OCI-LY3 (cell line): ENCODE measurements at regions not wholly inside any gene's neighbourhood (a gene's known extent, or its start where the extent isn't known, plus 50 kb on each side); places are given as distances from the start of the nearest gene placed in this dataset.

Experiments
- H2AFZ ChIP-seq: fragments of 200-600, 300-600 bp; shearing (Covaris generic); 2 replicates; pipeline ENCODE4 v1.6.0; 2014; ENCODE audit warnings: antibody characterized with exemption, low read depth, low read length
- H3K27ac ChIP-seq: fragments of 200-600, 300-600 bp; sonication (generic); 2 replicates; pipeline ENCODE4 v1.5.1; 2014; ENCODE audit warnings: mild to moderate bottlenecking, low read length, moderate library complexity, mixed read lengths
- H3K27me3 ChIP-seq: fragments of 200-600, 300-600 bp; sonication (generic); 2 replicates; pipeline ENCODE4 v1.6.1; 2014; ENCODE audit warnings: low read depth, low read length, mixed read lengths
- H3K36me3 ChIP-seq: fragments of 200-600, 300-600 bp; sonication (generic); replicated peaks from 2 replicates; pipeline ENCODE3; 2014; ENCODE audit warnings: low read depth, low read length, mixed read lengths
- H3K4me1 ChIP-seq: fragments of 300-600, 200-600 bp; sonication (generic); 2 replicates; pipeline ENCODE4 v1.6.1; 2014; ENCODE audit warnings: low read length, mixed read lengths
- H3K4me2 ChIP-seq: fragments of 200-600, 300-600 bp; sonication (generic); 2 replicates; pipeline ENCODE4 v1.6.1; 2014; ENCODE audit warnings: low read length, mixed read lengths
- H3K4me3 ChIP-seq: fragments of 300-600, 200-600 bp; sonication (generic); 2 replicates; pipeline ENCODE4 v1.5.1; 2014; ENCODE audit warnings: antibody characterized with exemption, mild to moderate bottlenecking, low read length, moderate library complexity
- H3K79me2 ChIP-seq: fragments of 300-600, 200-600 bp; shearing (Covaris generic); 2 replicates; pipeline ENCODE4 v1.6.1; 2014; ENCODE audit warnings: mild to moderate bottlenecking, low read length, mixed read lengths
- H3K9ac ChIP-seq: fragments of 300-600, 200-600 bp; shearing (Covaris generic); 2 replicates; pipeline ENCODE4 v1.6.0; 2014; ENCODE audit warnings: mild to moderate bottlenecking, low read length, moderate library complexity
- H3K9me3 ChIP-seq: fragments of 200-600, 300-600 bp; shearing (Covaris generic); 2 replicates; pipeline ENCODE4 v1.6.1; 2014; ENCODE audit warnings: low read length, mixed read lengths; ENCODE audit not compliant: insufficient read depth
- H4K20me1 ChIP-seq: fragments of 200-600, 300-600 bp; sonication (generic); 2 replicates; pipeline ENCODE4 v1.6.1; 2016; ENCODE audit warnings: low read length, mixed read lengths; ENCODE audit not compliant: insufficient read depth
- EZH2phosphoT487 ChIP-seq: fragments of 200-600 bp; shearing (Covaris generic); IDR thresholded peaks from 2 replicates; pipeline ENCODE4 v1.6.1; 2018; ENCODE audit warnings: antibody characterized with exemption, mixed run types, low read depth
- TF ChIP-seq, protein P1 (sequence below): fragments of 200-600, 300-600 bp; sonication (generic); IDR thresholded peaks from 2 replicates; pipeline ENCODE4 v1.5.1; 2014; ENCODE audit warnings: antibody characterized with exemption, low read length, low read depth

DNA sequence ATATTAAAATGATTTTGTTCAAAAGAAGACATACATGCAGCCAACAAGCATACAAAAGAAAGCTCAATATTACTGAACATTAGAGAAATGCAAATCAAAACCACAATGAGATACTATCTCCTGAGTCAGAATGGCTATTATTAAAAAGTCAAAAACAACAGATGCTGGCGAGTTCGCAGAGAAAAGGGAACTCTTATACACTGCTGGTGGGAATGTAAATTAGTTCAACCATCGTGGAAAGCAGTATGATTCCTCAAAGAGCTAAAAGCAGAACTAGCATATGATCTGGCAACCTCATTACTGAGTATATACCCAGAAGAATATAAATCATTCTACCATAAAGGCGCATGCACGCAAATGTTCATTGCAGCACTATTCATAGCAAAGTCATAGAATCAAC lies 126.0 kb upstream of the HMCN1 start:
- Histone ChIP-seq H3K9ac (no peak overlapping the region), H3K4me3 (no peak overlapping the region), H3K4me2 (peak overlapping the region; percentile 33), H3K27me3 (no peaks in the 10 kb centered on the region), H3K36me3 (peaks cover 15% of the 10 kb centered on the region), H3K79me2 (peaks cover 13% of the 10 kb centered on the region), H4K20me1 (no peaks in the 10 kb centered on the region), H3K27ac (peak overlapping the region; percentile 86), H2AFZ (no peak overlapping the region), H3K4me1 (peaks cover 80% of the 10 kb centered on the region), H3K9me3 (0 out of 2 replicates have a peak, but pooled peaks cover 6% of the 10 kb centered on the region)
- TF ChIP-seq EZH2phosphoT487, result no peak; the same call in 1 of the 2 replicates
- TF ChIP-seq, protein P1, sequence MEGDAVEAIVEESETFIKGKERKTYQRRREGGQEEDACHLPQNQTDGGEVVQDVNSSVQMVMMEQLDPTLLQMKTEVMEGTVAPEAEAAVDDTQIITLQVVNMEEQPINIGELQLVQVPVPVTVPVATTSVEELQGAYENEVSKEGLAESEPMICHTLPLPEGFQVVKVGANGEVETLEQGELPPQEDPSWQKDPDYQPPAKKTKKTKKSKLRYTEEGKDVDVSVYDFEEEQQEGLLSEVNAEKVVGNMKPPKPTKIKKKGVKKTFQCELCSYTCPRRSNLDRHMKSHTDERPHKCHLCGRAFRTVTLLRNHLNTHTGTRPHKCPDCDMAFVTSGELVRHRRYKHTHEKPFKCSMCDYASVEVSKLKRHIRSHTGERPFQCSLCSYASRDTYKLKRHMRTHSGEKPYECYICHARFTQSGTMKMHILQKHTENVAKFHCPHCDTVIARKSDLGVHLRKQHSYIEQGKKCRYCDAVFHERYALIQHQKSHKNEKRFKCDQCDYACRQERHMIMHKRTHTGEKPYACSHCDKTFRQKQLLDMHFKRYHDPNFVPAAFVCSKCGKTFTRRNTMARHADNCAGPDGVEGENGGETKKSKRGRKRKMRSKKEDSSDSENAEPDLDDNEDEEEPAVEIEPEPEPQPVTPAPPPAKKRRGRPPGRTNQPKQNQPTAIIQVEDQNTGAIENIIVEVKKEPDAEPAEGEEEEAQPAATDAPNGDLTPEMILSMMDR, result no peak

DNA sequence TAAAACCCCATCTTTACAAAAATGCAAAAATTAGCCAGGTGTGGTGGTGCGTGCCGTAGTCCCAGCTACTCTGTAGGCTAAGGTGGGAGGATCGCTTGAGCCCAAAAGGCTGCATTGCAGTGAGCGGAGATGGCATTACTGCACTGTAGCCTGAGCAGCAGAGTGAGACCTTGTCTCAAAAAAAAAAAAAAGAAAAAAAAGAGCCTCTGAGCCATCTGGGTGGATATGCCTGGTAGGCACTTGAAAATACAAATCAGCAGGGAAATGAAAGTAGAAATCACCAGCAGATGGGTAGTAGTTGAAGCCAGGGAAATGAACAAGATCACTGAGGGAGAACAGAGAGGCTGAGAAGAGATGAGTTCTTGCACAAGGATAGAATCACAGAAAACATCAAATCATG lies 131.0 kb upstream of the HMCN1 start:
- no peaks in the 10 kb centered on the region for H3K27me3 ChIP-seq
- peak overlapping the region; percentile 96 for H3K27ac ChIP-seq
- peaks cover 25% of the 10 kb centered on the region for H3K79me2 ChIP-seq
- peaks cover 97% of the 10 kb centered on the region for H3K4me1 ChIP-seq
- no peaks in the 10 kb centered on the region for H3K36me3 ChIP-seq
- H3K4me2 ChIP-seq, result peak overlapping the region; percentile 71
- no peaks in the 10 kb centered on the region for H3K9me3 ChIP-seq
- H4K20me1 ChIP-seq, result no peaks in the 10 kb centered on the region
- H3K9ac ChIP-seq, result peak overlapping the region; percentile 85
- no peak overlapping the region for H2AFZ ChIP-seq
- peak overlapping the region; percentile 37 for H3K4me3 ChIP-seq
- TF ChIP-seq, protein P1, result no peak
- TF ChIP-seq EZH2phosphoT487, result no peak

DNA sequence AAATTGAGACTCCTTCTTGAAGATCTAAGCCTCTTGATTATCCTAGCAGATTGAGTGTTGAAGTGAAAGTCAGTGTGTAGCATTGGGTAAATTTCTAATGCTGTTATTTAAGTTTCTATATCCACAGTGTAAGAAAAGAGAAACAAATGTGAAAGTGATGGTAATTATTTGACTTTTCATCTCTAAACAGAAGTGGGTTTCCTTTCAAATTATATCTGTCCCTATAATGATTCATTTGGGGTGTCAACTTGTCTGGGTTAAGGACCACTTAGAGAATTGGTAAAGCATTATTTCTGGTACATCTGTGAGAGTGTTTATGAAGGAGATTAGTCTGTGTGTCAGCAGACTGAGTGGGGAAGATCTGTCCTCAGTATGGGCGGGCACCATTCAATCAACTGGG lies 133.0 kb upstream of the HMCN1 start:
- H3K4me1 ChIP-seq, result peaks cover 98% of the 10 kb centered on the region
- no peaks in the 10 kb centered on the region for H3K36me3 ChIP-seq
- peaks cover 27% of the 10 kb centered on the region for H3K79me2 ChIP-seq
- H2AFZ ChIP-seq, result no peak overlapping the region
- no peaks in the 10 kb centered on the region for H4K20me1 ChIP-seq
- H3K27me3 ChIP-seq, result no peaks in the 10 kb centered on the region
- no peaks in the 10 kb centered on the region for H3K9me3 ChIP-seq
- H3K9ac ChIP-seq, result peak overlapping the region; percentile 84
- H3K27ac ChIP-seq, result peak overlapping the region; percentile 96
- TF ChIP-seq, protein P1, result no peak
- TF ChIP-seq EZH2phosphoT487, result no peak
- H3K4me3 ChIP-seq, result peak overlapping the region; percentile 37
- peak overlapping the region; percentile 71 for H3K4me2 ChIP-seq

DNA sequence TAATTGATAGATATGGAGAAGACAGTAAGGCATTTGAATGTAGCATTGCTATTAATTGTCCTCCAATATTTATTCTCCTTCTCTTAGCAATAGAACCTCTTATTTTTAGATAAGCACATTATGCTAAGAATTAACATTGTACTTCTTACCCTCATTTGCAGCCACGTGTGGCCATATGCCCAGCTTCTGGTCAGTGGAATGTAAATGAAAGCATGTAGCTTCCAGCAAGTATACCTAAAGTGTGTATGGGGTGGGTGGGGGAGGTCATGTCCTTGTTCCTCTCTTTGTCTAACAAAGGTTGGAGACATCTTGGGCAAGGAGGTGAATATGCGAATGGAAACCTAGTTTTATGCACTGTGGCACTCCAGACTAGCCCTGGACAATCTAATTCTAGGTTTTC lies 133.6 kb upstream of the HMCN1 start:
- H3K9ac ChIP-seq, result peak overlapping the region; percentile 84
- peak overlapping the region; percentile 96 for H3K27ac ChIP-seq
- TF ChIP-seq, protein P1, result no peak
- TF ChIP-seq EZH2phosphoT487, result no peak
- H3K36me3 ChIP-seq, result no peaks in the 10 kb centered on the region
- H3K4me2 ChIP-seq, result peak overlapping the region; percentile 71
- peak overlapping the region; percentile 37 for H3K4me3 ChIP-seq
- H3K27me3 ChIP-seq, result no peaks in the 10 kb centered on the region
- H4K20me1 ChIP-seq, result no peaks in the 10 kb centered on the region
- peaks cover 98% of the 10 kb centered on the region for H3K4me1 ChIP-seq
- no peak overlapping the region for H2AFZ ChIP-seq
- H3K9me3 ChIP-seq, result no peaks in the 10 kb centered on the region
- peaks cover 28% of the 10 kb centered on the region for H3K79me2 ChIP-seq
